ENCODE measurements at regions not wholly inside any gene's neighbourhood (a gene's known extent, or its start where the extent isn't known, plus 50 kb on each side); places are given as distances from the start of the nearest gene placed in this dataset.

DNA sequence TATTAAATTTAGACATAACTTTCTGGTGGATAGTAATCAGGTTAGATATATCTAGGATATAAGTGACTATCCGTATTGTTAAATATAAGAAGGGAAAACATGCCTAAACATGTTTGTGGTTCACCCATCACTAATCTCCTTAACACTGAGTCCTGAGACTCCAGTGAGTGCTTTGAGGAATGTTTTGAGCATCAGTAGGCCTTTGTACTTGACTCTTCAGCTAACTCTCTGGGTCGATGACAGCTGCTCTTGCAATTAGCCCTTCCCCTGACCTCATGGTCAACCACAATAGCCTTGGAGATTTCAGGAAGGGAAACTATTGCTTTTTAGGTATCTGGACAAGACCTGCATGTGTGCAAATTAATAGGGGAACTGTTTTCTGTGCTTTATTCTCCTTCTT is 716.8 kb downstream of the EPHA4 start:
- no peak for TF ChIP-seq SOX15 (CRISPR knock-in tag; IDR thresholded peaks at IDR 0.05)
- no peak for TF ChIP-seq NR3C1 (CRISPR knock-in tag; conservative IDR thresholded peaks at IDR 0.05; ENCODE audit: low read depth)
- TF ChIP-seq ZNF232 (CRISPR knock-in tag; IDR thresholded peaks at IDR 0.05): no peak
- TF ChIP-seq ESRRA (CRISPR knock-in tag; IDR thresholded peaks at IDR 0.05; ENCODE audit: borderline replicate concordance): no peak
- TF ChIP-seq, protein P1, sequence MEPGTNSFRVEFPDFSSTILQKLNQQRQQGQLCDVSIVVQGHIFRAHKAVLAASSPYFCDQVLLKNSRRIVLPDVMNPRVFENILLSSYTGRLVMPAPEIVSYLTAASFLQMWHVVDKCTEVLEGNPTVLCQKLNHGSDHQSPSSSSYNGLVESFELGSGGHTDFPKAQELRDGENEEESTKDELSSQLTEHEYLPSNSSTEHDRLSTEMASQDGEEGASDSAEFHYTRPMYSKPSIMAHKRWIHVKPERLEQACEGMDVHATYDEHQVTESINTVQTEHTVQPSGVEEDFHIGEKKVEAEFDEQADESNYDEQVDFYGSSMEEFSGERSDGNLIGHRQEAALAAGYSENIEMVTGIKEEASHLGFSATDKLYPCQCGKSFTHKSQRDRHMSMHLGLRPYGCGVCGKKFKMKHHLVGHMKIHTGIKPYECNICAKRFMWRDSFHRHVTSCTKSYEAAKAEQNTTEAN (CRISPR knock-in tag; IDR thresholded peaks at IDR 0.05): no peak
- TF ChIP-seq ETV6 (CRISPR knock-in tag; IDR thresholded peaks at IDR 0.05): no peak

Measured in WTC11 (cell line).